Left hindlimb (tissue), 1 donor: ENCODE measurements at regions not wholly inside any gene's neighbourhood (a gene's known extent, or its start where the extent isn't known, plus 50 kb on each side); places are given as distances from the start of the nearest gene placed in this dataset.
"Not testable (repeated sequence)": the region's sequence is repeated elsewhere in the genome, so short reads cannot be mapped to it uniquely, and the experiment has no call there.

Experiments
- DNase-seq: peaks from one replicate; pipeline ENCODE4 v3.0.0-alpha.2; 2018

DNA sequence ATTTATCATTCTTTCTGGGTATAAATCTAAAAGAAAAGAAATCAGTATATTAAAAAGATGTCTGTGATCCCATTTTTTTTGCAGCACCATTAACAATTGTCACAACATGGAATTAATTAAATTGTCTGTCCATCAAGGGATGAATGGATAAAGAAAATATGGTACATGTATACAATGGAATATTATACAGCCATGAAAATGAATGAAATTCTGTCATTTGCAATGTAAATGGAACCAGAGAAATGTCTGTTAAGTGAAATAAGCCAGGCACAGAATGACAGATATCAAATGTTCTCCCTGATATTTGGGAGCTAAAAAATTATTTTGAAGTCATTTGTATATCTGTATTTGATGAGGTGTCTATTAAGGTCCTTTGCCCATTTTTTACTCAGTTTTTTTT, 77.1 kb upstream of the NDST4 start:
- DNase-seq = no peak

DNA sequence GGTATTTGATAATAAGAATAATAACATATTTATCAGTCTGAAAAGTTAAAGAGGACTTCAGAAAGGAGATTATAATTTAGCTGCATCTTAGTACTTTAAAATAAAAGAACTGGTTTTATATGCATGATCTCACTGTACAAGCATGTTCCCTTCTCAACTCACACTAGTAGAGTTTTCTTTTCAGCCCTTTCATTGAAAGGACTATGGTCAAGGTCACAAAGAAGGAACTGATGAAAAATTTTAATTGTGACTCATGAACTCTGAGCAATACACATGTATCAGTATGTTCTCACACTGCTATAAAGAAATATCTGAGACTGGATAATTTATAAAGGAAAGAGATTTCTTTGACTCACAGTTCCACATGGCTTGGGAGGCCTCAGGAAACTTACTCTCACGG, 73.7 kb upstream of the NDST4 start:
- no peak for DNase-seq

DNA sequence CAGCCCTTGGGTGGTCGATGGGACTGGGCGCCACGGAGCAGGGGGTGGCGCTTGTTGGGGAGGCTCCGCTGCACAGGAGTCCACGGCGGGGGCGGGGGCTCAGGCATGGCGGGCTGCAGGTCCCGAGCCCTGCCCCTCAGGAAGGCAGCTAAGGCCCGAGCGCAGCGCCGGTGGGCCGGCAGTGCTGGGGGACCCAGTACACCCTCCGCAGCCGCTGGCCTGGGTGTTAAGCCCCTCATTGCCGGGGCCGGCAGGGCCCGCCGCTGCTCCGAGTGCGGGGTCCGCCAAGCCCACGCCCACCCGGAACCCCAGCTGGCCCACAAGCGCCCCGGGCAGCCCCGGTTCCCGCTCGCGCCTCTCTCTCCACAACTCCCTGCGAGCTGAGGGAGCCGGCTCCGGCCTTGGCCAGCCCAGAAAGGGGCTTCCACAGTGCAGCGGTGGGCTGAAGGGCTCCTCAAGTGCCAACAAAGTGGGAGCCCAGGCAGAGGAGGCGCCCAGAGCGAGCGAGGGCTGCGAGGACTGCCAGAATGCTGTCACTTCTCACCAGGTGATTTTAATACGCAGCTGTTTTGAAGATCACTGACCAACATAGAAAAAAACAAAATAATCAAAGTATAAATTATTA, 66.1 kb upstream of the NDST4 start:
- DNase-seq = not testable (repeated sequence)

DNA sequence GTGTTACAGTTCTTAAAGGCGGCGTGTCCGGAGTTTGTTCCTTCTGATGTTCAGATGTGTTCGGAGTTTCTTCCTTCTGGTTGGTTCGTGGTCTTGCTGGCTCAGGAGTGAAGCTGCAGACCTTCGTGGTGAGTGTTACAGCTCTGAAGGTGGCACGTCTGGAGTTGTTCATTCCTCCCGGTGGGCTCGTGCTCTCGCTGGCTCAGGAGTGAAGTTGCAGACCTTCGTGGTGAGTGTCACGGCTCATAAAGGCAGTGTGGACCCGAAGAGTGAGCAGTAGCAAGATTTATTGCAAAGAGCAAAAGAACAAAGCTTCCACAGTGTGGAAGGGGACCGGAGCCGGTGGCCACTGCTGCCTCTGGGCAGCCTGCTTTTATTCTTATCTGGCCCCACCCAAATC, 65.3 kb upstream of the NDST4 start:
- not testable (repeated sequence) for DNase-seq

DNA sequence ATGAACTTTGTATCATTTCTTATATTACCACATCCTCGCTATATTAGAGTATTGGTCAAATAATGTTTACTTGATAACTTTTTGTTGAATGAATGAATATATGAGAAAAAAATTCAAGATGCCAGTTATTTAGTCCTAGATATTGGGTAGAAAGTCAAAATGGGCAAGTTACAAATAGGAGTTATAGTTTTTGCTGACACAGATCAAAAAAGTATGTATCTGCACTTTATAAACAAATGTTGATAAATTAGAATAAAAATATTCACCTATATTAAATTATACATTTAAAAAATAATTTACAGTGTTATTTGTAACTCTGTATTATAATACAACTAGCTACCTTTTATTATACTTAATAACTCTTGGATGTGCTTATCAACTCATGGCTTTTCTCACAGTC, 57.8 kb upstream of the NDST4 start:
- DNase-seq = no peak

DNA sequence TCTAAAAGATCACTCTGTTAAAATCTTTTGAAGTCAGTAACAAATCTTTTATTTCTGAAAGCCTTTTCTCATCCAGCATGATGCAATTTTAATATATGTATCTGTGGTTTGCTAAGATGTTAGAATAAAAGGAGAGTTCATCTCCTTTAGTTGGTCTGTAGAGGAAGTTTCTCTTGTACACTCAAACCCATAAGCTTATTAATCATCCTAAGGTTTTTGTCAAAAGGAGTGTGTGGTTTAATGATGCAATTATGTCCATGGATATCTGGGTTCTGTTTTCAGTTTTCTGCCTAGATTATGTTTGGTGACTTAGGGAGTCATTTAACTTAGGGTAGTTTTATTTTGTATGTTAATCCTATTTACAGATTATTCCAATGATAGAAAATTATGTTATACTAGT, 52.1 kb upstream of the NDST4 start:
- no peak for DNase-seq
